ENCODE measurements at regions not wholly inside any gene's neighbourhood (a gene's known extent, or its start where the extent isn't known, plus 50 kb on each side); places are given as distances from the start of the nearest gene placed in this dataset.

GRCh38 chr5:94045839-94046782, 304.7 kb upstream of the POU5F2 start:
- no peak for DNase-seq (ENCODE audit: low spot score)

GRCh38 chr5:94043311-94043710, 301.9 kb upstream of the POU5F2 start:
- DNase-seq (ENCODE audit: low spot score): no peak
- no peak for TF ChIP-seq CTCF (IDR thresholded peaks at IDR 0.05)
- H3K4me3 ChIP-seq: no peak overlapping the region
- H3K27ac ChIP-seq: no peak overlapping the region

More at GRCh38 chr5:94045839-94046782, 304.7 kb upstream of the POU5F2 start:
- Histone ChIP-seq H3K27ac (no peak overlapping the region), H3K4me3 (no peak overlapping the region)
- TF ChIP-seq CTCF (IDR thresholded peaks at IDR 0.05): no peak

- no peak overlapping the region for H3K4me3 ChIP-seq
- no peak for TF ChIP-seq CTCF (IDR thresholded peaks at IDR 0.05)
- no peak for DNase-seq (ENCODE audit: low spot score)
- H3K27ac ChIP-seq: no peak overlapping the region
Measured at GRCh38 chr5:94040591-94041148, 299.3 kb upstream of the POU5F2 start.

- no peak for DNase-seq (ENCODE audit: low spot score)
- no peak for TF ChIP-seq CTCF (IDR thresholded peaks at IDR 0.05)
- no peak overlapping the region for H3K4me3 ChIP-seq
- no peak overlapping the region for H3K27ac ChIP-seq
Measured at GRCh38 chr5:94039101-94039500, 297.7 kb upstream of the POU5F2 start.

GRCh38 chr5:94031631-94032030, 290.2 kb upstream of the POU5F2 start:
- no peak overlapping the region for H3K27ac ChIP-seq
- H3K4me3 ChIP-seq: no peak overlapping the region
- no peak for TF ChIP-seq CTCF (IDR thresholded peaks at IDR 0.05)
- DNase-seq (ENCODE audit: low spot score): no peak

GRCh38 chr5:94028001-94028400, 286.6 kb upstream of the POU5F2 start:
- DNase-seq (ENCODE audit: low spot score): no peak
- TF ChIP-seq CTCF (IDR thresholded peaks at IDR 0.05): no peak
- H3K4me3 ChIP-seq: no peak overlapping the region
- H3K27ac ChIP-seq: no peak overlapping the region

- TF ChIP-seq CTCF (IDR thresholded peaks at IDR 0.05): no peak
- H3K27ac ChIP-seq: no peak overlapping the region
- H3K4me3 ChIP-seq: no peak overlapping the region
- no peak for DNase-seq (ENCODE audit: low spot score)
Measured at GRCh38 chr5:94027145-94027544, 285.7 kb upstream of the POU5F2 start.
